Erythroblast (primary cell): ENCODE measurements at regions not wholly inside any gene's neighbourhood (a gene's known extent, or its start where the extent isn't known, plus 50 kb on each side); places are given as distances from the start of the nearest gene placed in this dataset.

Source experiments
- DNase-seq, 2 experiments: peaks; one replicate each; lab custom pipeline; 2025; lab: John Stamatoyannopoulos, UW
- GATA1 ChIP-seq: IDR thresholded peaks from 2 replicates; pipeline ENCODE4 v1.6.1; 2011; ENCODE audit warnings: low read depth, mild to moderate bottlenecking, control low read depth, low read length, moderate library complexity
- POLR2A ChIP-seq: IDR thresholded peaks from 2 replicates; pipeline ENCODE4 v1.6.1; 2011; ENCODE audit warnings: mild to moderate bottlenecking, low read length

DNA sequence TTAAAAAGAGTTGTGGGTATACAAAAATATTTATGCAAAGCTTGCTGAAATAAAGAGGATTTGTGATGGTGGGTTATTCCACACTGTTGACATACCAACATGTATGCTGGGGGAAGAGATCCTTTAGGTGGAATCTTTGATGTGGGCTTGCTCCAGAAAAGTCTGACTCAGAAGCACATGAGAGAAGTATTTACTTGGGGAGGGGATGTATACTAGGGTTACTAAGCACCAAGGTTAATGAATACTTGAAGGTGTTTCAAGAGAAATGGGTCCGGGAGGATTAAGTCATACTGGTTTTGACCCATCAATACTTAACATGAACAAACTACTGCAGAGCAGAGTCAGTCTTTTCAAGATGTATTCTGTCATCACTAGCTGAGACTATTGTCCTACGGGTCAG lies 316.4 kb upstream of the GRIN3A start:
- no peak for DNase-seq
- no peak for TF ChIP-seq POLR2A
- no peak for TF ChIP-seq GATA1

DNA sequence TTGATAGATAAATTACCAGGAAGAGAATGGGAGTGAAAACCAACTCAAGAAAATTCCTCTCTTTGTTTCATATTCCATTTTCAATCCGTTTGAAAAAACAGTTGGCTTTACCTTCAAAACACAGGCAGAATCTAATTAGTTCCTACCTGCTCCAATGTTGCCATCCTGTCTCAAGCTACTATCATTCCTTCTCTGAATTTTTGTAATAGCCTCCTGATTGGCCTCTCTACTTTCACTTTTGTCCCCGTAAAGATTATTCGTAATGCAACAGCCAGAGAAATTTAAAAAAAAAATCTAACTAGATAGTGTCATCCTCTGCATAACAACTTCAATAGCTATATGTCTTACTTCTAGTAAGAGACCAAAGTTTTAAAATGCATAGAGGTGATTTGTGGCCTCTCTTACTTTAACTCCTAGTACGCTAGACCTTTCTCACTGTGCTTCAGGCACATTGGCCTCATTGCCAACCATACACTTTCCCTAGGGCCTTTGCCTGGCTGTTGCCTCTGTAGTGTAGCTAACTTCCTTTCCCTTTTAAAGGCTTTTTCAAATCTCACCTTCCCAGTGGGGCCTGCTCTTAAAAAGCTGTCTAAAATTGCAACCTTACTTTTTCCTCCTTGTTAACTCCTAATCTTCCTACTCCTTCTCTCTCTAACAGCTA lies 311.3 kb upstream of the GRIN3A start:
- no peak for DNase-seq
- TF ChIP-seq GATA1 (no peak), POLR2A (no peak)

DNA sequence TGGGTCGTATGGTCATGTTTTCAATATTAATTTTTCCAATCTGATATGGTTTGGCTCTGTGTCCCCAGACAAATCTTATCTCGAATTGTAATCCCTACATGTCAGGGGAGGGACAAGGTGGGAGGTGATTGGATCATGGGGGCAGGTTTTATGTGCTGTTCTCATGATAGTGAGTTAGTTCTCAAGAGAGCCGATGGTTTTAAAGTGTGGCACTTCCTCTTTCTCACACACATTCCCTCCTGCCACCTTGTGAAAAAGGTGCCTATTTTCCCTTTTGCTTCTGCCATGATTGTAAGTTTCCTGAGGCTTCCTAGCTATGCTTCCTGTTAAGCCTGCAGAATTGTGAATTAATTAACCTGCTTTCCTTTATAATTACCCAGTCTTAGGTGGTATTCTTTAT lies 309.1 kb upstream of the GRIN3A start:
- DNase-seq, result no peak
- no peak for TF ChIP-seq POLR2A
- no peak for TF ChIP-seq GATA1

DNA sequence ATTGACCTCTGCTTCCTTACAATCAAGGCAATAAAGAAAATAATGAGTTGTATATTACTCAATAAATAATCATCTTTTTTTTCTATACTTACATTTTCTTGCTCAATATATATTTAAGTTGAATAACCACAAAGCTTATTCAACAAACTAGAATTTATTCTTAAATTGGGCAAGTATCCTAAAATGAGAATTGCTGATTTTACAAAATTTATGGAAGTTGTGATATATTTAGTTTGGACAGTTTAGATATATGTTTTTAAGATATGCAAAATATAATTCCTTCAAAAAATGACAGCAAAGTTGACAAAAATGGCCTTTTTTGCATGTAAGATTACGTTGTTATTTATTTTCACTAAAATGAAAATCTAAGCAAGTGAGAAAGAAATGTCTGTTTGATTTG lies 305.7 kb upstream of the GRIN3A start:
- no peak for TF ChIP-seq GATA1
- no peak for DNase-seq

DNA sequence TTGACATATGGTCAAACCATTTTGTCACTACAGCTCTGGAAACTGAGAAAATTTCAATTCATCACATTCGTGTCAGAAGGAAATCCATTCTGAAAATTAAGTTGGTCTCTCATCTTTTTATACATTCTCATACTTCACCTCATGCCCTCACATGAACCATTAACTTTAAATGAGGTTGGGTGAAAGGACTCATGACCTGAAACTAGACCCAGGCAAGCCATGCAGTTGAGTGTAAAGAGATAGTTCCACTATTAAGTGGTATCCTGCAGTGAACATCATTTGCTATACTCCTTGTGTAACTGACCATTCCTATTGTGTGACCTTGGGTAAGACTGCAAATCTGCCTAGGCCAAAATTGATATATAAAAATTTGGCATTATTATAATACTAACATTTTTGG lies 299.6 kb upstream of the GRIN3A start:
- no peak for TF ChIP-seq GATA1
- TF ChIP-seq POLR2A, result no peak

DNA sequence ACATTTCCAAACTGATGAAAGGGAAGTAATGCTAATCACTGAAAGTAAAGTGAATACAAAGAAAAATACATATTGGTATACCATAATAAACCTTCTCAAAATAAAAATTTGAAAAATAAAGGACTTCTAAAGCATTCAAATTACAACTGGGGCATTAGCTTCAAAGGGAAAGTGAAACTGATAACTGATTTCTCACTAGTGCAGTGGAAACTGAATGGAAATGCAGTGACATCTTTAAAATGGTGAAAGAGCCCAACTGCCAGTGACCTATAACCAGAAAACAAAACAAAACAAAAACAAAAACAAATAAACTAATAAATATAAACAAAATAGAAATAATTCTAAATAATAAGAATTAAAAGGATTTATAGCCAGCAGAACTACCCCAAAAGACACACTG lies 297.5 kb upstream of the GRIN3A start:
- peak in 1 of 2 experiments; percentile 1 for DNase-seq
- TF ChIP-seq GATA1, result no peak
- no peak for TF ChIP-seq POLR2A

More for the DNA sequence above, 299.6 kb upstream of the GRIN3A start:
- DNase-seq, result no peak

DNA sequence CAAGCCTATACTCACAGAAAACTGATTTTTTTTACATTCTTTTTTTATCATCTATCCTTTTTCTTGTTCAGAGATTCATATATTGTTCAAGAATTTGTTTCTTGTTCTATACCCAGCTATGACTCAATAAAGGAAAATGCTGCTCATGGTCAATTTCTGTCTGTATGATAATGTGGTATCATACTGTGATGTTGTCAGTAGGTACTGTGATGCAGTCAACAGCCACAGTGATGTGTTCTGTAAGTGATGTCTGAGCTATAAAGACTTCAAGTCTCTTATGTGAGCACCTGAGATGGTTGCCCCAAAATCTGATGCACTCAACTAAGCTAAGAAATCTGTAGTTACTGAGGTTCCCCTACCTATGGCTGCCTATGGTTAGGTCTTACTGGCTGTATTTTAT lies 294.2 kb upstream of the GRIN3A start:
- no peak for DNase-seq
- TF ChIP-seq GATA1, result no peak
- no peak for TF ChIP-seq POLR2A

DNA sequence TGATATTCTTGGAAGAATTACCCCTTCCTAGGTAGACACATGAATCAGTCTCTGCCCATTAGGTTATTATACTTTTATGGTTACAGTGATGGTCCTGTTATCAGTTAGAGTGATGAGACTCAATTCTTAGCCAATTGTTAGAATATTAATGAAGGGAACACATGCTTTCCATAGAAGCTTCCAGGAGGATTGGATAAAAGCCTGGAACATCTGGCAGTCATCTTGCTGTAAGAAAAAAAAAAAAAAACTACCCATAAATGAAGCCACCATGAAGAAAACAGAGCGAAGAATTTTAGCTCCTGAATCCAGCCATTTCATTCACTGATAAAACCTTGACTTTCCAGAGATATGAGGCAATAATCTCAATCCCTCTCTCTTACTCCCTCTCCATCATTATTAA lies 262.5 kb upstream of the GRIN3A start:
- no peak for TF ChIP-seq GATA1
- no peak for TF ChIP-seq POLR2A
- no peak for DNase-seq

DNA sequence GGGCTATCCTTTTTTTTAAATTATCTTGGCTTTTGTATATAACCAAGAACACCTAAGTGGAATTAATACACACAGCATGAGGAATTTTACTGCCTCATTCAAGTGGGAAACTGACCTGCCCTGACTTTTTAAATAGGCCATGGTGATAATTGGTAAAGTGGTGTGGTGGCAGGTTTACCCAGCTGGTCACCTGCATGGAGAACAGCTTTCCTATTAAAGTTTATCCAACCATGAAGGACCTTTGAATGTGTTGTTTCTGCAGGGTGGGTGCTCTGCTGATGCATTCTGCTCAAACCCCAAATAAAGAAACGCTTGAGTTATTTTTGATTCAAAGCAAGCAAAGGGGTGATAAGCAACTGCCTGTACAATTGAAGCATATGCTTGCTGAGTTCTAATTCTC lies 261.0 kb upstream of the GRIN3A start:
- no peak for DNase-seq
- no peak for TF ChIP-seq POLR2A
- TF ChIP-seq GATA1, result no peak

DNA sequence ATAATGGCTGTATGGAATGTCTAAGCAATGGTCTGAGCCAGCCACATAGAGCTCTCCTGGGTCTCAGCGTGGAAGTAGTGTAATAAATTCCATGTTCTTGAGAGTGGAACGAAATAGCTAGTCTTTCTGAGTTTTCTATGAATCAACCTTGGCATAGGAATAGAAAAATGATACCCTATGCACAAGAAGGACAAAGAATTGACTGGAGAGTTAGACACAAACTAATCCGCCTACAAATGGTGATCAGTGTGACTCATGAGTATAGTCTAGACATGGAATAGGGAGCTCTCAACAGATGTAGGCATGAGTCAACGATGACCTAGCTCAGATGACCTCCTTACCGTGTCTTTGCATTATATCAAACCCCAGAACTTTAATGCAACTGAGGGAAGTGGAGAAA lies 256.8 kb upstream of the GRIN3A start:
- DNase-seq, result no peak
- no peak for TF ChIP-seq POLR2A
- no peak for TF ChIP-seq GATA1

DNA sequence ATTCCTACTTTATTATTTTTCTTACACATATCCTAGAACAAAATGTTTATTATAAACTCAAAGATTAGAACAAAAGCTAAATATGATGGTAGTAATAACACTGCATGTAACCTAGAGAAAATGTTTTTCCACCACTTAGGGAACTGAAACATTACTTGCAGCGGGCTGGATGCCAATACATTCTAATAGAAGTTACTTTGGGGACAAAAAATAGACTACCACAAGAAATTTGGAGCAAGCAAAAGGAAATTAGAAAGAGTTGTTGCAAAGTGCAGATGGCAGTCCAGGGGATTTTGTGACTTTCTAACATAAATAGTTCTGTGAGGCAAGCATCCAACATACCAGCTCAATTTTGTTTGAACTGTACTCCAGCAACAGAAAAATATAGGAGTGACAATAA lies 255.3 kb upstream of the GRIN3A start:
- TF ChIP-seq GATA1 (no peak), POLR2A (no peak)
- no peak for DNase-seq

DNA sequence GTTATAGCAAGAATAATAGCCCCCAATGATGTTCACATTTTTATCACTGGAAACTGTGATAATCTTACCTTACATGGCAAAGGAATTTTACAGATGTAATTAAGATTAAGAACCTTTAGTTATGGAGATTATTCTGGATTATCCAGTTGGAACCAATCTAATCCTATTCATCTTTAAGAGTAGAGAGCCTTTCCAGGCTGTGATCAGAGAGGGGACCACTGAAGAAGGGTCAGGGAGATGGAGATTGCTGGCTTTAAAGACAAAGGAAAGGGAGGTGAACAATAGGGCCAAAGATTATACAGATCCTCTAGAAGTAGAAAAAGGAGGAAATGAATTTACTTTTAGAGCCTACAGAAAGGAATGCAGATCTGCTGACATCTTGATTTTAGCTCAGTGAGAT lies 253.5 kb upstream of the GRIN3A start:
- DNase-seq, result no peak
- no peak for TF ChIP-seq POLR2A
- TF ChIP-seq GATA1, result no peak

DNA sequence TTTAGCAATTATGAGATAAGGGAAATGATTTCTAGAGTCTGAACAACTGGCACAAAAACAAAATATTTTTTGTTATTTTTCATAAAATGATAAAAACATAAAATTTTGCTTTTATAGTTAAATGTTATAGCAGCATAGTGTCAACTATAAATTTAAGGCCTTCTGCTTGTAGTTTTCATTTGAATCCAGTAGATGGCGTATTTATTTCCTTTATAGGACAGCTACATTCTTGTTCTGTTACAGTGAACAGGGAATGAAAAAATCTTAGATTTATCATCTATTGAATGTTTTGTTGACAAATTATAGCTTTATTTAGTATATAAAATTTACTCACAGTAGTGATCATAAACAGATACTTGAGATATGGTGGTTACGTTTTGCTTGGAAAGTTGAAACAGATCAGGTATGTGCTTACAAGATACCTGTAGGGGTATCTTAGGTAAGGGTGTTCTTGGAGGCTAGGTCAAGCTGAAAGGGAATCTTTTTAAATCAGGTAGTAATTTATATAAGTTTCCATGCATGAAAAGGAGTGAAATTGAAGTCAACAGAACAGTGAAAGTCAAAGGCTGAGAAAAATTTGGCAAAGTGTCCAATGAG lies 239.3 kb upstream of the GRIN3A start:
- peak; percentile 24 to 40 for DNase-seq
- TF ChIP-seq POLR2A (no peak), GATA1 (no peak)

DNA sequence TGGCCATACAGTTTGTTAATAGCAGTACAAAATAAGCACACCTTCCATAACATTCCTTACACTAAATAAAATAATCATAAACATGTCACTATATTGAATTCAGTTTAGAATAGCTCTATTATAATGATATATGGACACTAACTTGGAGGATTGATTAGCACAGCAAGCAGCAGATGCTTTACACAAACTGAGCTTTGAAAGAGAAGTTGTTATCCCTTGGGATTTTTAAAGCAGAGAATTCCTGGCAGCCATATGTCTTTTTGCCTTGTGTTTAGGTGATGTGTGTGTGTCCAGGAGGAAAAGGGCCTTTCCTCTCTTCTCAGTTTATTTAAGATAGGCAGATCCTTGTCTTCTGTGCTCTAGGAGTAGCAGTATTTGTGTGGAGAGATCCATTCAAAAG lies 232.2 kb upstream of the GRIN3A start:
- no peak for TF ChIP-seq POLR2A
- no peak for TF ChIP-seq GATA1
- DNase-seq, result no peak

DNA sequence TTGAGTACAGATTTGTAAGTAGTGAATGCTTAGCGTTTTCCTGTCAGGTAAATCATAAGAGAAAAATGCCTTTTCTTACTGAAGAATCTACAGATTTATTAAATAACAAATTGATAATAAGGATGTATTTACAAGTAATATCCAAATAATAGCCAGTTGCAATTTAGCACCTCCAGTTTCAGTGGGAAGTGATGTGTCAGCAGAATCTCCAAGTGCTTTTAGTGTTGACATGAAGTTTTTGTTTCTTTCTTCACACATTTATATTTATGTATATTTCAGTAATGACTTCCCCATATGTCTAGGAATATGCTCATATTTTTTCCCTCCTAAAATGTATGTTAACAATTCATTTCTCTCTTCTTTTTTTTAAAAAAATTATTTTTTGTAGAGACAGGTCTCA lies 229.9 kb upstream of the GRIN3A start:
- TF ChIP-seq GATA1 (no peak), POLR2A (no peak)
- no peak for DNase-seq

DNA sequence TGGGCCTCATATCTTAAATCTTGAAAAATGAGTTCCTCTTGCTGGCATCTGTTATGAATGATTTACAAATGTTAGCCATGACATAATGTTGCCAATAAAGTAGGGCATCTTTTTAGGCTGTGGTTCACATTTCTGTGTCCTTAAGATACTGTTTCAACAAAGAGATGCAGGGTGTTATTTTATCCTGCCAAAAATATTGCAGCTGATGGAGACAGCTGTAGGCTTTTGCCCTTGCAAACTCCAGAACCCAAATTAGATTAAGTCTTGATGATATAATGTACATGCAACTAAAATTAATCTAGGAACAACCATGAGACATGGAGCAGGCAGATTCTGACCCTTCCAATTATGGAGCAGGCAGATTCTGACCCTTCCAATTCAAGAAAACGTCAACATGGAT lies 228.2 kb upstream of the GRIN3A start:
- DNase-seq, result no peak
- TF ChIP-seq GATA1 (no peak), POLR2A (no peak)

DNA sequence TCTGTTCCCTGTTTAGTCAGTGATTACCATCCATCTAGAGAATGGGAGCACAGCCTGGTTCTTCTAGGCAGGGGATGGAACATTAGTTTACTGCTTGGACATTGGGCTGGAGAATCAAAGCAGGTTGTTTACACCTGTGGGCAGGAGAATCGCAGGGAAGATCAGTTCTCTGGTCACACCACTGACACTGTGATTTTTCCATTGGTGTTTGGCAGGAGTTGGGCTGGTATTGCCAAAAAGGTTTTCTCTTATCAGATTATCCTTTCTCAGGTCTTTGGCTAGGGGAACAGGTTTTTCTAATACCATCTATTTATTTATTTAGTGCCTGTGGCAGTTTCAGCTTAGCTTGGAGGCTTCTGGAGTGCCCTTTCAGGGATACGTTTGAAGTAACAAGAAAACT lies 219.3 kb upstream of the GRIN3A start:
- DNase-seq, result no peak
- TF ChIP-seq POLR2A, result no peak
